SK-N-SH (cell line): ENCODE measurements at regions not wholly inside any gene's neighbourhood (a gene's known extent, or its start where the extent isn't known, plus 50 kb on each side); places are given as distances from the start of the nearest gene placed in this dataset.

Experiments used
- CTCF ChIA-PET: fragments of 300-600, 350-600 bp; formaldehyde crosslinking; extraction: SDS; loops from one replicate; lab custom pipeline; 2021; lab: Yijun Ruan, JAX
- POLR2A ChIA-PET: fragments of 350-600 bp; sonication (Branson Sonifier 250); formaldehyde crosslinking; extraction: SDS; loops from one replicate; lab custom pipeline; 2020; ENCODE audit warnings: antibody characterized with exemption, inconsistent platforms; lab: Yijun Ruan, JAX
- DNase-seq: peaks from one replicate; pipeline ENCODE4 v3.0.0; 2012
- H2AFZ ChIP-seq: fragments of 200-600 bp; sonication (generic); 2 replicates; pipeline ENCODE4 v1.8.1; 2016; ENCODE audit warnings: antibody characterized with exemption, mild to moderate bottlenecking, low read depth
- H3F3A ChIP-seq: fragments of 200-600 bp; sonication (generic); replicated peaks from 2 replicates; pipeline ENCODE3; 2016; ENCODE audit warnings: antibody characterized with exemption, mild to moderate bottlenecking; ENCODE audit not compliant: insufficient read depth
- H3K27ac ChIP-seq, 2 experiments: fragments of 200-500 bp in 1 of 2; fragments of 200-600 bp in 1 of 2; sonication (Bioruptor generic) in 1 of 2; sonication (generic), shearing (Covaris generic) in 1 of 2; 2 replicates each; pipeline versions ENCODE4 v1.5.1 to v1.6.1; 2014 to 2016; ENCODE audit warnings: low read depth in 2 of 2, inconsistent platforms in 1 of 2, low read length in 1 of 2, mild to moderate bottlenecking in 1 of 2, mixed read lengths in 1 of 2
- H3K27me3 ChIP-seq: fragments of 200-600 bp; sonication (generic), shearing (Covaris generic); 2 replicates; pipeline ENCODE4 v1.6.1; 2016; ENCODE audit warnings: mixed run types; ENCODE audit not compliant: insufficient read depth
- H3K36me3 ChIP-seq, 2 experiments: fragments of 200-500 bp in 1 of 2; fragments of 200-600 bp in 1 of 2; sonication (Bioruptor generic) in 1 of 2; sonication (generic) in 1 of 2; replicated peaks in 1 of 2; 2 replicates each; pipeline versions ENCODE3 to v1.5.1; 2014 to 2016; ENCODE audit warnings: low read length in 1 of 2, mild to moderate bottlenecking in 1 of 2; ENCODE audit not compliant: insufficient read depth in 2 of 2, control insufficient read depth in 1 of 2
- H3K4me1 ChIP-seq, 2 experiments: fragments of 200-500 bp in 1 of 2; fragments of 200-600 bp in 1 of 2; sonication (Bioruptor generic) in 1 of 2; sonication (generic), shearing (Covaris generic) in 1 of 2; 2 replicates each; pipeline versions ENCODE4 v1.5.1 to v1.6.1; 2014 to 2016; ENCODE audit warnings: low read depth in 1 of 2, low read length in 1 of 2, mixed run types in 1 of 2; ENCODE audit not compliant: insufficient read depth in 2 of 2, control insufficient read depth in 1 of 2
- H3K4me2 ChIP-seq: fragments of 200-600 bp; sonication (generic), shearing (Covaris generic); 2 replicates; pipeline ENCODE4 v1.6.1; 2017; ENCODE audit warnings: mixed run types
- H3K4me3 ChIP-seq, 2 experiments: fragments of 200-500 bp in 1 of 2; fragments of 200-600 bp in 1 of 2; sonication (Bioruptor generic) in 1 of 2; sonication (generic), shearing (Covaris generic) in 1 of 2; 2 replicates each; pipeline versions ENCODE4 v1.5.1 to v1.8.1; 2014 to 2016; ENCODE audit warnings: low read depth in 2 of 2, inconsistent platforms in 1 of 2, low read length in 1 of 2, mild to moderate bottlenecking in 1 of 2, mixed read lengths in 1 of 2, moderate library complexity in 1 of 2
- H3K79me2 ChIP-seq: fragments of 200-600 bp; sonication (generic); 2 replicates; pipeline ENCODE4 v1.8.1; 2017; ENCODE audit warnings: mild to moderate bottlenecking; ENCODE audit not compliant: insufficient read depth
- H3K9ac ChIP-seq: fragments of 200-600 bp; sonication (generic); 2 replicates; pipeline ENCODE4 v1.6.1; 2017; ENCODE audit warnings: mixed run types
- H3K9me2 ChIP-seq: fragments of 200-600 bp; sonication (generic); 2 replicates; pipeline ENCODE4 v1.6.1; 2017; ENCODE audit warnings: mixed run types
- H3K9me3 ChIP-seq: fragments of 200-600 bp; sonication (generic); 2 replicates; pipeline ENCODE4 v1.6.1; 2017; ENCODE audit warnings: mixed run types, mild to moderate bottlenecking, moderate library complexity
- H4K20me1 ChIP-seq: fragments of 200-600 bp; sonication (generic); 2 replicates; pipeline ENCODE4 v1.6.1; 2017; ENCODE audit warnings: mild to moderate bottlenecking, mixed run types; ENCODE audit not compliant: insufficient read depth
- CHD2 ChIP-seq: fragments of 150-350 bp; IDR thresholded peaks from 2 replicates; pipeline ENCODE4 v1.6.1; 2018; ENCODE audit warnings: low read length; ENCODE audit not compliant: partially characterized antibody
- JUND ChIP-seq: IDR thresholded peaks from 2 replicates; pipeline ENCODE4 v1.4.0; 2012
- MAX ChIP-seq: IDR thresholded peaks from 2 replicates; pipeline ENCODE4 v1.4.0; 2012; ENCODE audit warnings: low read depth
- NRF1 ChIP-seq: IDR thresholded peaks from 2 replicates; pipeline ENCODE4 v1.6.1; 2012; ENCODE audit warnings: low read depth, mild to moderate bottlenecking, low read length
- RCOR1 ChIP-seq: fragments of 150-350 bp; IDR thresholded peaks from 2 replicates; pipeline ENCODE4 v1.6.1; 2017; ENCODE audit warnings: antibody characterized with exemption, low read length
- REST ChIP-seq: IDR thresholded peaks from 2 replicates; pipeline ENCODE4 v1.6.1; 2012; ENCODE audit warnings: mild to moderate bottlenecking, low read depth, low read length, moderate library complexity
- RFX5 ChIP-seq: IDR thresholded peaks from 2 replicates; pipeline ENCODE4 v1.6.1; 2012; ENCODE audit warnings: mild to moderate bottlenecking, improper control_type of control experiment, low read length
- RXRA ChIP-seq: IDR thresholded peaks from 2 replicates; pipeline ENCODE4 v1.4.0; 2012; ENCODE audit warnings: low read depth, mild to moderate bottlenecking, borderline replicate concordance
- SMC3 ChIP-seq: IDR thresholded peaks from 2 replicates; pipeline ENCODE4 v1.6.1; 2012; ENCODE audit warnings: low read depth, low read length, improper control_type of control experiment
- WGBS: methylation state at CpG from one replicate; pipeline ENCODE4 v1.1.6; 2017; ENCODE audit warnings: low lambda C conversion rate; 5-methylcytosine and 5-hydroxymethylcytosine counted together

- no peak overlapping the region for H3K4me2 ChIP-seq
- no peak for TF ChIP-seq RXRA
- no peak for TF ChIP-seq REST
- TF ChIP-seq RCOR1: no peak
- TF ChIP-seq RFX5: no peak
- no peak for TF ChIP-seq JUND
- no peaks in the 10 kb centered on the region for H3K27me3 ChIP-seq
- no peaks in the 10 kb centered on the region for H3K9me2 ChIP-seq
- H3K4me1 ChIP-seq: no peaks in the 10 kb centered on the region
- no peaks in the 10 kb centered on the region for H4K20me1 ChIP-seq
- WGBS: 22% methylated on average over 2 of the region's 2 CpGs
- H2AFZ ChIP-seq: no peak overlapping the region
- no peaks in the 10 kb centered on the region for H3K36me3 ChIP-seq
- H3K27ac ChIP-seq: no peak overlapping the region
- H3K4me3 ChIP-seq: no peak overlapping the region
- ChIA-PET CTCF (no interaction called here), POLR2A (no interaction called here)
- no peaks in the 10 kb centered on the region for H3F3A ChIP-seq
- no peak overlapping the region for H3K9ac ChIP-seq
- no peak for DNase-seq
- H3K79me2 ChIP-seq: no peaks in the 10 kb centered on the region
- no peaks in the 10 kb centered on the region for H3K9me3 ChIP-seq
These were observed 114.4 kb downstream of the TBX5 start for GRCh38 chr12:114291389-114292060.

- ChIA-PET POLR2A (no interaction called here), CTCF (no interaction called here)
- H3K36me3 ChIP-seq: no peaks in the 10 kb centered on the region
- H3K9me2 ChIP-seq: no peaks in the 10 kb centered on the region
- H3K9ac ChIP-seq: no peak overlapping the region
- DNase-seq: no peak
- 53% methylated on average over 3 of the region's 3 CpGs for WGBS
- no peaks in the 10 kb centered on the region for H3F3A ChIP-seq
- no peak overlapping the region for H3K27ac ChIP-seq
- TF ChIP-seq NRF1 (no peak), JUND (no peak), CHD2 (no peak), MAX (no peak), SMC3 (no peak)
- no peak overlapping the region for H3K4me2 ChIP-seq
- no peaks in the 10 kb centered on the region for H3K79me2 ChIP-seq
- no peaks in the 10 kb centered on the region for H3K9me3 ChIP-seq
- no peaks in the 10 kb centered on the region for H4K20me1 ChIP-seq
- no peak overlapping the region for H2AFZ ChIP-seq
- no peaks in the 10 kb centered on the region for H3K4me1 ChIP-seq
- no peak overlapping the region for H3K4me3 ChIP-seq
- no peaks in the 10 kb centered on the region for H3K27me3 ChIP-seq
These were observed 118.0 kb downstream of the TBX5 start for GRCh38 chr12:114287821-114288525.
